HS-27A (cell line): ENCODE measurements at regions not wholly inside any gene's neighbourhood (a gene's known extent, or its start where the extent isn't known, plus 50 kb on each side); places are given as distances from the start of the nearest gene placed in this dataset.

Experiments used
- DNase-seq: peaks from one replicate; pipeline ENCODE4 v3.0.0-alpha.2; 2012; ENCODE audit warnings: low read depth, missing footprints

- DNase-seq, result no peak
These were observed 231.6 kb upstream of the GRIP1 start for GRCh38 chr12:66910366-66910974.

GRCh38 chr12:66915306-66915904 lies 236.5 kb upstream of the GRIP1 start:
- DNase-seq, result no peak

GRCh38 chr12:66916189-66916588 lies 237.3 kb upstream of the GRIP1 start:
- no peak for DNase-seq

GRCh38 chr12:66919466-66919865 lies 240.6 kb upstream of the GRIP1 start:
- DNase-seq, result no peak

- no peak for DNase-seq
These were observed 241.3 kb upstream of the GRIP1 start for GRCh38 chr12:66920205-66920604.

GRCh38 chr12:66921151-66921550 lies 242.3 kb upstream of the GRIP1 start:
- no peak for DNase-seq

- DNase-seq, result no peak
These were observed 246.2 kb upstream of the GRIP1 start for GRCh38 chr12:66925083-66925482.

- no peak for DNase-seq
These were observed 250.2 kb upstream of the GRIP1 start for GRCh38 chr12:66929121-66929520.

- DNase-seq, result no peak
These were observed 252.2 kb upstream of the GRIP1 start for GRCh38 chr12:66931091-66931490.

GRCh38 chr12:66932126-66932525 lies 253.2 kb upstream of the GRIP1 start:
- no peak for DNase-seq

- no peak for DNase-seq
These were observed 255.6 kb upstream of the GRIP1 start for GRCh38 chr12:66934302-66935062.

GRCh38 chr12:66941150-66941549 lies 262.3 kb upstream of the GRIP1 start:
- peak; percentile 19 for DNase-seq

GRCh38 chr12:66942741-66943465 lies 264.0 kb upstream of the GRIP1 start:
- no peak for DNase-seq

- no peak for DNase-seq
These were observed 265.5 kb upstream of the GRIP1 start for GRCh38 chr12:66944365-66944764.

GRCh38 chr12:66945189-66945817 lies 266.4 kb upstream of the GRIP1 start:
- DNase-seq, result no peak

- no peak for DNase-seq
These were observed 268.2 kb upstream of the GRIP1 start for GRCh38 chr12:66947119-66947518.

GRCh38 chr12:66952668-66953067 lies 273.8 kb upstream of the GRIP1 start:
- no peak for DNase-seq

- no peak for DNase-seq
These were observed 277.4 kb upstream of the GRIP1 start for GRCh38 chr12:66956300-66956699.

- DNase-seq, result no peak
These were observed 280.4 kb upstream of the GRIP1 start for GRCh38 chr12:66959276-66959675.

- no peak for DNase-seq
These were observed 281.1 kb upstream of the GRIP1 start for GRCh38 chr12:66960006-66960405.

GRCh38 chr12:66960704-66961690 lies 282.1 kb upstream of the GRIP1 start:
- no peak for DNase-seq
